IPS-18c (cell line): ENCODE measurements at regions not wholly inside any gene's neighbourhood (a gene's known extent, or its start where the extent isn't known, plus 50 kb on each side); places are given as distances from the start of the nearest gene placed in this dataset.
"Not testable (repeated sequence)": the region's sequence is repeated elsewhere in the genome, so short reads cannot be mapped to it uniquely, and the experiment has no call there.

Experiments
- H3K4me3 ChIP-seq: 2 replicates; pipeline ENCODE4 v1.7.0; 2013; ENCODE audit warnings: low read depth, mild to moderate bottlenecking, low read length, moderate library complexity; ENCODE audit not compliant: insufficient read depth
- H3K9me3 ChIP-seq: one replicate; pipeline ENCODE4 v1.6.1; 2013; ENCODE audit warnings: mild to moderate bottlenecking, low read length, moderate library complexity; ENCODE audit not compliant: control insufficient read depth, insufficient read depth

GRCh38 chr1:30472526-30472925 lies 250.9 kb downstream of the MATN1 start:
- Histone ChIP-seq H3K4me3 (no peak overlapping the region), H3K9me3 (no peaks in the 10 kb centered on the region)

GRCh38 chr1:30472009-30472408 lies 251.4 kb downstream of the MATN1 start:
- H3K4me3 ChIP-seq: no peak overlapping the region

GRCh38 chr1:30471307-30471706 lies 252.1 kb downstream of the MATN1 start:
- no peaks in the 10 kb centered on the region for H3K9me3 ChIP-seq

More at GRCh38 chr1:30472009-30472408, 251.4 kb downstream of the MATN1 start:
- no peaks in the 10 kb centered on the region for H3K9me3 ChIP-seq

GRCh38 chr1:30469426-30469825 lies 254.0 kb downstream of the MATN1 start:
- no peaks in the 10 kb centered on the region for H3K9me3 ChIP-seq
- no peak overlapping the region for H3K4me3 ChIP-seq

More at GRCh38 chr1:30471307-30471706, 252.1 kb downstream of the MATN1 start:
- no peak overlapping the region for H3K4me3 ChIP-seq

- no peak overlapping the region for H3K4me3 ChIP-seq
- no peaks in the 10 kb centered on the region for H3K9me3 ChIP-seq
Observed at GRCh38 chr1:30467101-30467500, 256.3 kb downstream of the MATN1 start.

- H3K4me3 ChIP-seq: no peak overlapping the region
- H3K9me3 ChIP-seq: no peaks in the 10 kb centered on the region
Observed at GRCh38 chr1:30466610-30467009, 256.8 kb downstream of the MATN1 start.

- H3K9me3 ChIP-seq: no peaks in the 10 kb centered on the region
- no peak overlapping the region for H3K4me3 ChIP-seq
Observed at GRCh38 chr1:30466026-30466425, 257.4 kb downstream of the MATN1 start.

- Histone ChIP-seq H3K9me3 (no peaks in the 10 kb centered on the region), H3K4me3 (no peak overlapping the region)
Observed at GRCh38 chr1:30465096-30465495, 258.3 kb downstream of the MATN1 start.

GRCh38 chr1:30464187-30464617 lies 259.2 kb downstream of the MATN1 start:
- Histone ChIP-seq H3K4me3 (no peak overlapping the region), H3K9me3 (peaks cover 3% of the 10 kb centered on the region)

- H3K9me3 ChIP-seq: peaks cover 3% of the 10 kb centered on the region
- no peak overlapping the region; the same call in 1 of the 2 replicates for H3K4me3 ChIP-seq
Observed at GRCh38 chr1:30462826-30463425, 260.5 kb downstream of the MATN1 start.

- no peak overlapping the region for H3K4me3 ChIP-seq
- peaks cover 3% of the 10 kb centered on the region for H3K9me3 ChIP-seq
Observed at GRCh38 chr1:30462166-30462565, 261.2 kb downstream of the MATN1 start.

- Histone ChIP-seq H3K9me3 (peaks cover 3% of the 10 kb centered on the region), H3K4me3 (no peak overlapping the region)
Observed at GRCh38 chr1:30461640-30462039, 261.7 kb downstream of the MATN1 start.

GRCh38 chr1:30460661-30461060 lies 262.7 kb downstream of the MATN1 start:
- no peak overlapping the region for H3K4me3 ChIP-seq

GRCh38 chr1:30458730-30459485 lies 264.5 kb downstream of the MATN1 start:
- not testable (repeated sequence) for H3K4me3 ChIP-seq, H3K9me3 ChIP-seq

More at GRCh38 chr1:30460661-30461060, 262.7 kb downstream of the MATN1 start:
- H3K9me3 ChIP-seq: peaks cover 3% of the 10 kb centered on the region

GRCh38 chr1:30452925-30453324 lies 270.5 kb downstream of the MATN1 start:
- no peaks in the 10 kb centered on the region for H3K9me3 ChIP-seq
- no peak overlapping the region for H3K4me3 ChIP-seq

- H3K9me3 ChIP-seq: no peaks in the 10 kb centered on the region
- no peak overlapping the region for H3K4me3 ChIP-seq
Observed at GRCh38 chr1:30452170-30452569, 271.2 kb downstream of the MATN1 start.

- no peak overlapping the region for H3K4me3 ChIP-seq
Observed at GRCh38 chr1:30451532-30452125, 271.8 kb downstream of the MATN1 start.

GRCh38 chr1:30450818-30451233 lies 272.6 kb downstream of the MATN1 start:
- Histone ChIP-seq H3K9me3 (no peaks in the 10 kb centered on the region), H3K4me3 (no peak overlapping the region)

More at GRCh38 chr1:30451532-30452125, 271.8 kb downstream of the MATN1 start:
- H3K9me3 ChIP-seq: no peaks in the 10 kb centered on the region
